SK-N-SH (cell line): ENCODE measurements at regions not wholly inside any gene's neighbourhood (a gene's known extent, or its start where the extent isn't known, plus 50 kb on each side); places are given as distances from the start of the nearest gene placed in this dataset.
A peak's percentile ranks its signal among the peaks of the same experiment; 100 is the strongest.

Experiments
- CTCF ChIA-PET: fragments of 300-600, 350-600 bp; formaldehyde crosslinking; extraction: SDS; loops from one replicate; lab custom pipeline; 2021; lab: Yijun Ruan, JAX
- POLR2A ChIA-PET: fragments of 350-600 bp; sonication (Branson Sonifier 250); formaldehyde crosslinking; extraction: SDS; loops from one replicate; lab custom pipeline; 2020; ENCODE audit warnings: antibody characterized with exemption, inconsistent platforms; lab: Yijun Ruan, JAX
- DNase-seq: peaks from one replicate; pipeline ENCODE4 v3.0.0; 2012
- H2AFZ ChIP-seq: fragments of 200-600 bp; sonication (generic); 2 replicates; pipeline ENCODE4 v1.8.1; 2016; ENCODE audit warnings: antibody characterized with exemption, mild to moderate bottlenecking, low read depth
- H3F3A ChIP-seq: fragments of 200-600 bp; sonication (generic); replicated peaks from 2 replicates; pipeline ENCODE3; 2016; ENCODE audit warnings: antibody characterized with exemption, mild to moderate bottlenecking; ENCODE audit not compliant: insufficient read depth
- H3K27ac ChIP-seq, 2 experiments: fragments of 200-500 bp in 1 of 2; fragments of 200-600 bp in 1 of 2; sonication (Bioruptor generic) in 1 of 2; sonication (generic), shearing (Covaris generic) in 1 of 2; 2 replicates each; pipeline versions ENCODE4 v1.5.1 to v1.6.1; 2014 to 2016; ENCODE audit warnings: low read depth in 2 of 2, inconsistent platforms in 1 of 2, low read length in 1 of 2, mild to moderate bottlenecking in 1 of 2, mixed read lengths in 1 of 2
- H3K27me3 ChIP-seq: fragments of 200-600 bp; sonication (generic), shearing (Covaris generic); 2 replicates; pipeline ENCODE4 v1.6.1; 2016; ENCODE audit warnings: mixed run types; ENCODE audit not compliant: insufficient read depth
- H3K36me3 ChIP-seq, 2 experiments: fragments of 200-500 bp in 1 of 2; fragments of 200-600 bp in 1 of 2; sonication (Bioruptor generic) in 1 of 2; sonication (generic) in 1 of 2; replicated peaks in 1 of 2; 2 replicates each; pipeline versions ENCODE3 to v1.5.1; 2014 to 2016; ENCODE audit warnings: low read length in 1 of 2, mild to moderate bottlenecking in 1 of 2; ENCODE audit not compliant: insufficient read depth in 2 of 2, control insufficient read depth in 1 of 2
- H3K4me1 ChIP-seq, 2 experiments: fragments of 200-500 bp in 1 of 2; fragments of 200-600 bp in 1 of 2; sonication (Bioruptor generic) in 1 of 2; sonication (generic), shearing (Covaris generic) in 1 of 2; 2 replicates each; pipeline versions ENCODE4 v1.5.1 to v1.6.1; 2014 to 2016; ENCODE audit warnings: low read depth in 1 of 2, low read length in 1 of 2, mixed run types in 1 of 2; ENCODE audit not compliant: insufficient read depth in 2 of 2, control insufficient read depth in 1 of 2
- H3K4me2 ChIP-seq: fragments of 200-600 bp; sonication (generic), shearing (Covaris generic); 2 replicates; pipeline ENCODE4 v1.6.1; 2017; ENCODE audit warnings: mixed run types
- H3K4me3 ChIP-seq, 2 experiments: fragments of 200-500 bp in 1 of 2; fragments of 200-600 bp in 1 of 2; sonication (Bioruptor generic) in 1 of 2; sonication (generic), shearing (Covaris generic) in 1 of 2; 2 replicates each; pipeline versions ENCODE4 v1.5.1 to v1.8.1; 2014 to 2016; ENCODE audit warnings: low read depth in 2 of 2, inconsistent platforms in 1 of 2, low read length in 1 of 2, mild to moderate bottlenecking in 1 of 2, mixed read lengths in 1 of 2, moderate library complexity in 1 of 2
- H3K79me2 ChIP-seq: fragments of 200-600 bp; sonication (generic); 2 replicates; pipeline ENCODE4 v1.8.1; 2017; ENCODE audit warnings: mild to moderate bottlenecking; ENCODE audit not compliant: insufficient read depth
- H3K9ac ChIP-seq: fragments of 200-600 bp; sonication (generic); 2 replicates; pipeline ENCODE4 v1.6.1; 2017; ENCODE audit warnings: mixed run types
- H3K9me2 ChIP-seq: fragments of 200-600 bp; sonication (generic); 2 replicates; pipeline ENCODE4 v1.6.1; 2017; ENCODE audit warnings: mixed run types
- H3K9me3 ChIP-seq: fragments of 200-600 bp; sonication (generic); 2 replicates; pipeline ENCODE4 v1.6.1; 2017; ENCODE audit warnings: mixed run types, mild to moderate bottlenecking, moderate library complexity
- H4K20me1 ChIP-seq: fragments of 200-600 bp; sonication (generic); 2 replicates; pipeline ENCODE4 v1.6.1; 2017; ENCODE audit warnings: mild to moderate bottlenecking, mixed run types; ENCODE audit not compliant: insufficient read depth
- FOSL2 ChIP-seq: IDR thresholded peaks from 2 replicates; pipeline ENCODE4 v1.4.0; 2012; ENCODE audit warnings: low read depth, mild to moderate bottlenecking, moderate library complexity, borderline replicate concordance
- POLR2AphosphoS5 ChIP-seq: IDR thresholded peaks from 2 replicates; pipeline ENCODE4 v1.6.1; 2012; ENCODE audit warnings: low read depth, low read length
- RAD21 ChIP-seq: IDR thresholded peaks from 2 replicates; pipeline ENCODE4 v1.6.1; 2012; ENCODE audit warnings: mild to moderate bottlenecking, low read length
- RFX5 ChIP-seq: IDR thresholded peaks from 2 replicates; pipeline ENCODE4 v1.6.1; 2012; ENCODE audit warnings: mild to moderate bottlenecking, improper control_type of control experiment, low read length
- RXRA ChIP-seq: IDR thresholded peaks from 2 replicates; pipeline ENCODE4 v1.4.0; 2012; ENCODE audit warnings: low read depth, mild to moderate bottlenecking, borderline replicate concordance
- SIN3A ChIP-seq: IDR thresholded peaks from 2 replicates; pipeline ENCODE4 v1.6.1; 2012; ENCODE audit warnings: low read depth, mild to moderate bottlenecking, low read length, moderate library complexity, borderline replicate concordance
- TAF1 ChIP-seq: IDR thresholded peaks from 2 replicates; pipeline ENCODE4 v1.6.1; 2012; ENCODE audit warnings: low read depth, mild to moderate bottlenecking, low read length, moderate library complexity, borderline replicate concordance
- TCF12 ChIP-seq: IDR thresholded peaks from 2 replicates; pipeline ENCODE4 v1.4.0; 2012
- TEAD4 ChIP-seq: IDR thresholded peaks from 2 replicates; pipeline ENCODE4 v1.4.0; 2012; ENCODE audit warnings: mild to moderate bottlenecking, borderline replicate concordance; ENCODE audit not compliant: insufficient read depth
- WGBS: methylation state at CpG from one replicate; pipeline ENCODE4 v1.1.6; 2017; ENCODE audit warnings: low lambda C conversion rate; 5-methylcytosine and 5-hydroxymethylcytosine counted together
- TF ChIP-seq, protein P1 (sequence below): IDR thresholded peaks from 2 replicates; pipeline ENCODE4 v1.6.1; 2012; ENCODE audit warnings: mild to moderate bottlenecking, low read depth, low read length, moderate library complexity
- TF ChIP-seq, protein P2 (sequence below): IDR thresholded peaks from 2 replicates; pipeline ENCODE4 v1.4.0; 2012; ENCODE audit warnings: low read depth

DNA sequence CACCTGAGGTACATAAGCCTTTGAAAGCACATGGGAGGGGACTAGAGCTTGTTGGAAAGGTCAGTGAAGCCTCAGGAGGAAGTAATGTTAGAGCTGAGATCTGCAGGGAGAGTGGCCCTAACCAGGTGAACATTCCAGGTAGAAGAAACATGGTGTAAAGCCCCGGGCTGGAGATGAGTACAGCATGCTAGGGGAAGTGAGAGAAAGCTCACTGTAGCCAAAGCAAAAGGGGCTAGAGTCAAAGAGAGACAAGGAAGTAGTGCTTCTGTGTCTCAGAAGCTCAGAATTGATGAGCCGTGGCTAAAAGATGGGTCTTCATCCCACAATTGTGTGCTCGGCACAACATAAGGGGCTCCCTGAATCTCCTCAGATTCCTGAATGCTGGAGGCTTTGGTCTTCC lies 481.8 kb downstream of the XYLT1 start:
- no peak overlapping the region for H3K9ac ChIP-seq
- POLR2A ChIA-PET, result no interaction called here
- no peak overlapping the region for H3K27ac ChIP-seq
- no peak overlapping the region for H3K4me2 ChIP-seq
- no peaks in the 10 kb centered on the region for H3F3A ChIP-seq
- H3K36me3 ChIP-seq, result no peaks in the 10 kb centered on the region
- H3K79me2 ChIP-seq, result no peaks in the 10 kb centered on the region
- no peak overlapping the region for H2AFZ ChIP-seq
- 52% methylated on average over 3 of the region's 3 CpGs for WGBS
- TF ChIP-seq TEAD4 (no peak), RAD21 (no peak), POLR2AphosphoS5 (no peak), RFX5 (no peak), TAF1 (no peak), FOSL2 (no peak), RXRA (no peak), TCF12 (no peak), SIN3A (no peak)
- TF ChIP-seq, protein P1, sequence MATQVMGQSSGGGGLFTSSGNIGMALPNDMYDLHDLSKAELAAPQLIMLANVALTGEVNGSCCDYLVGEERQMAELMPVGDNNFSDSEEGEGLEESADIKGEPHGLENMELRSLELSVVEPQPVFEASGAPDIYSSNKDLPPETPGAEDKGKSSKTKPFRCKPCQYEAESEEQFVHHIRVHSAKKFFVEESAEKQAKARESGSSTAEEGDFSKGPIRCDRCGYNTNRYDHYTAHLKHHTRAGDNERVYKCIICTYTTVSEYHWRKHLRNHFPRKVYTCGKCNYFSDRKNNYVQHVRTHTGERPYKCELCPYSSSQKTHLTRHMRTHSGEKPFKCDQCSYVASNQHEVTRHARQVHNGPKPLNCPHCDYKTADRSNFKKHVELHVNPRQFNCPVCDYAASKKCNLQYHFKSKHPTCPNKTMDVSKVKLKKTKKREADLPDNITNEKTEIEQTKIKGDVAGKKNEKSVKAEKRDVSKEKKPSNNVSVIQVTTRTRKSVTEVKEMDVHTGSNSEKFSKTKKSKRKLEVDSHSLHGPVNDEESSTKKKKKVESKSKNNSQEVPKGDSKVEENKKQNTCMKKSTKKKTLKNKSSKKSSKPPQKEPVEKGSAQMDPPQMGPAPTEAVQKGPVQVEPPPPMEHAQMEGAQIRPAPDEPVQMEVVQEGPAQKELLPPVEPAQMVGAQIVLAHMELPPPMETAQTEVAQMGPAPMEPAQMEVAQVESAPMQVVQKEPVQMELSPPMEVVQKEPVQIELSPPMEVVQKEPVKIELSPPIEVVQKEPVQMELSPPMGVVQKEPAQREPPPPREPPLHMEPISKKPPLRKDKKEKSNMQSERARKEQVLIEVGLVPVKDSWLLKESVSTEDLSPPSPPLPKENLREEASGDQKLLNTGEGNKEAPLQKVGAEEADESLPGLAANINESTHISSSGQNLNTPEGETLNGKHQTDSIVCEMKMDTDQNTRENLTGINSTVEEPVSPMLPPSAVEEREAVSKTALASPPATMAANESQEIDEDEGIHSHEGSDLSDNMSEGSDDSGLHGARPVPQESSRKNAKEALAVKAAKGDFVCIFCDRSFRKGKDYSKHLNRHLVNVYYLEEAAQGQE, result no peak
- TF ChIP-seq, protein P2, sequence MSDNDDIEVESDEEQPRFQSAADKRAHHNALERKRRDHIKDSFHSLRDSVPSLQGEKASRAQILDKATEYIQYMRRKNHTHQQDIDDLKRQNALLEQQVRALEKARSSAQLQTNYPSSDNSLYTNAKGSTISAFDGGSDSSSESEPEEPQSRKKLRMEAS, result no peak
- no peaks in the 10 kb centered on the region for H3K9me2 ChIP-seq
- H3K4me3 ChIP-seq, result no peak overlapping the region
- CTCF ChIA-PET, result interaction anchor here (0.8 to 1.2 kb wide), 2 partner anchors 10 to 128 kb away, joined by 3 read pairs; no protein-coding TSS in a partner anchor
- no peaks in the 10 kb centered on the region for H3K9me3 ChIP-seq
- no peaks in the 10 kb centered on the region for H4K20me1 ChIP-seq
- no peaks in the 10 kb centered on the region for H3K27me3 ChIP-seq
- no peak for DNase-seq
- peaks cover 0 to 5% of the 10 kb centered on the region in 2 experiments; a peak in 1 of 4 replicates for H3K4me1 ChIP-seq

DNA sequence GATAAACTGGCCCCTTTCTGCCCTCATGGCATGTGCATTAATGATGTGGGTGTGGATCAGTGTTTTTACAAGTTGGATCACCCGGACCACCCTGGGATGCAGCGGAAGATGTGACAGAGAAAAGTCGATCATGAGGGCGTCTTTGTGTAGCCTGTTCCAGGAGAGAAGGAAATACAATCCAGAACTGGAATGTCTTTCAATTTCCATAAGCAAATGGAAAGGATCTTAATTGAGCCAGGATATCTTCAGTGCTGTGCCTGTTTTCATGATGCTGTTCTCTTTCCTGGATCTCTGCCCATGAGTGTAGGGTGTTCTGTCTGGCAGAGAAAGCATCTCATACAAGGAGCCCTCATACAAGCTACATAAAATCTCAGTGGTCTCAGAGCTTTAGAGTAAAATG lies 481.4 kb downstream of the XYLT1 start:
- H3K27me3 ChIP-seq, result no peaks in the 10 kb centered on the region
- no peaks in the 10 kb centered on the region for H3F3A ChIP-seq
- H3K27ac ChIP-seq, result no peak overlapping the region
- no peak overlapping the region for H2AFZ ChIP-seq
- ChIA-PET CTCF (interaction anchor here (0.8 to 1.2 kb wide), 2 partner anchors 10 to 128 kb away, joined by 3 read pairs; no protein-coding TSS in a partner anchor), POLR2A (no interaction called here)
- WGBS, result 68% methylated on average over 4 of the region's 4 CpGs
- DNase-seq, result peak; percentile 21
- no peak overlapping the region for H3K9ac ChIP-seq
- H3K9me3 ChIP-seq, result no peaks in the 10 kb centered on the region
- H3K4me3 ChIP-seq, result no peak overlapping the region
- no peaks in the 10 kb centered on the region for H3K9me2 ChIP-seq
- H3K79me2 ChIP-seq, result no peaks in the 10 kb centered on the region
- no peak for TF ChIP-seq RFX5
- TF ChIP-seq TEAD4, result no peak
- peaks cover 0 to 5% of the 10 kb centered on the region in 2 experiments; a peak in 1 of 4 replicates for H3K4me1 ChIP-seq
- H3K4me2 ChIP-seq, result no peak overlapping the region
- H3K36me3 ChIP-seq, result no peaks in the 10 kb centered on the region
- no peaks in the 10 kb centered on the region for H4K20me1 ChIP-seq
